Smooth muscle cell (in vitro differentiated cells): ENCODE measurements at regions not wholly inside any gene's neighbourhood (a gene's known extent, or its start where the extent isn't known, plus 50 kb on each side); places are given as distances from the start of the nearest gene placed in this dataset.

Source experiments
- DNase-seq: peaks from one replicate; lab custom pipeline; 2025; ENCODE audit not compliant: unreplicated experiment; lab: John Stamatoyannopoulos, UW
- H2AFZ ChIP-seq: fragments of 200-600 bp; sonication (generic); 2 replicates; pipeline ENCODE4 v1.6.0; 2016; ENCODE audit warnings: antibody characterized with exemption, low read depth, mild to moderate bottlenecking
- H3F3A ChIP-seq: fragments of 200-600 bp; sonication (generic); 2 replicates; pipeline ENCODE4 v1.6.0; 2017; ENCODE audit warnings: antibody characterized with exemption, low read depth
- H3K27ac ChIP-seq: fragments of 200-600 bp; sonication (generic); 2 replicates; pipeline ENCODE4 v1.5.1; 2016; ENCODE audit warnings: low read depth, mild to moderate bottlenecking
- H3K27me3 ChIP-seq: fragments of 200-600 bp; sonication (generic); 2 replicates; pipeline ENCODE4 v1.6.1; 2016; ENCODE audit warnings: low read depth, mild to moderate bottlenecking
- H3K36me3 ChIP-seq: fragments of 200-600 bp; sonication (generic); 2 replicates; pipeline ENCODE4 v1.5.1; 2016; ENCODE audit warnings: low read depth
- H3K4me1 ChIP-seq: fragments of 200-600 bp; sonication (generic); 2 replicates; pipeline ENCODE4 v1.5.1; 2016; ENCODE audit warnings: low read depth
- H3K4me2 ChIP-seq: fragments of 200-600 bp; sonication (generic); 2 replicates; pipeline ENCODE4 v1.6.0; 2016; ENCODE audit warnings: mild to moderate bottlenecking
- H3K4me3 ChIP-seq: fragments of 200-600 bp; sonication (generic); 2 replicates; pipeline ENCODE4 v1.5.1; 2016; ENCODE audit warnings: mild to moderate bottlenecking
- H3K79me2 ChIP-seq: fragments of 200-600 bp; sonication (generic); 2 replicates; pipeline ENCODE4 v1.6.0; 2016; ENCODE audit warnings: low read depth, mild to moderate bottlenecking
- H3K9ac ChIP-seq: fragments of 200-600 bp; sonication (generic); 2 replicates; pipeline ENCODE4 v1.6.0; 2016; ENCODE audit warnings: low read depth
- H3K9me3 ChIP-seq: fragments of 200-600 bp; sonication (generic); replicated peaks from 2 replicates; pipeline ENCODE4 v1.5.1; 2016; ENCODE audit warnings: low read depth
- H4K20me1 ChIP-seq: fragments of 200-600 bp; sonication (generic); 2 replicates; pipeline ENCODE4 v1.6.0; 2016; ENCODE audit warnings: low read depth
- CTCF ChIP-seq: fragments of 200-600 bp; sonication (generic); IDR thresholded peaks from 2 replicates; pipeline ENCODE4 v1.5.1; 2017; ENCODE audit warnings: borderline replicate concordance, mild to moderate bottlenecking, antibody characterized with exemption; ENCODE audit not compliant: insufficient read depth, poor library complexity, severe bottlenecking
- WGBS: methylation state at CpG from one replicate; pipeline ENCODE4 v1.1.7; 2016; ENCODE audit warnings: low lambda C conversion rate; 5-methylcytosine and 5-hydroxymethylcytosine counted together

- Histone ChIP-seq H3K79me2 (no peaks in the 10 kb centered on the region), H3F3A (peaks cover 3% of the 10 kb centered on the region), H3K4me1 (no peaks in the 10 kb centered on the region), H3K27ac (no peak overlapping the region), H3K27me3 (peaks cover 3% of the 10 kb centered on the region), H3K9ac (no peak overlapping the region), H3K4me3 (no peak overlapping the region), H4K20me1 (no peaks in the 10 kb centered on the region), H3K9me3 (no peaks in the 10 kb centered on the region), H2AFZ (no peak overlapping the region), H3K4me2 (no peak overlapping the region), H3K36me3 (no peaks in the 10 kb centered on the region)
- DNase-seq: no peak
- no peak for TF ChIP-seq CTCF
- 38% methylated on average over 7 of the region's 7 CpGs for WGBS
Observed at GRCh38 chr3:8371960-8372463, 129.6 kb upstream of the LMCD1 start.

GRCh38 chr3:8380904-8381704 is 120.5 kb upstream of the LMCD1 start:
- Histone ChIP-seq H3K4me3 (no peak overlapping the region), H3K4me2 (no peak overlapping the region), H3K36me3 (no peaks in the 10 kb centered on the region), H3K27ac (no peak overlapping the region), H3K79me2 (no peaks in the 10 kb centered on the region), H3F3A (no peaks in the 10 kb centered on the region), H3K4me1 (no peaks in the 10 kb centered on the region), H3K9me3 (no peaks in the 10 kb centered on the region), H2AFZ (no peak overlapping the region), H3K9ac (no peak overlapping the region), H4K20me1 (no peaks in the 10 kb centered on the region), H3K27me3 (no peaks in the 10 kb centered on the region)
- DNase-seq: no peak
- 81% methylated on average over 5 of the region's 5 CpGs for WGBS
- TF ChIP-seq CTCF: no peak

GRCh38 chr3:8385848-8386620 is 115.6 kb upstream of the LMCD1 start:
- Histone ChIP-seq H3K4me2 (no peak overlapping the region), H3K4me3 (no peak overlapping the region), H2AFZ (no peak overlapping the region), H3K27ac (no peak overlapping the region), H3K27me3 (no peaks in the 10 kb centered on the region), H3F3A (no peaks in the 10 kb centered on the region), H3K36me3 (no peaks in the 10 kb centered on the region), H3K4me1 (no peaks in the 10 kb centered on the region), H4K20me1 (no peaks in the 10 kb centered on the region), H3K9me3 (no peaks in the 10 kb centered on the region), H3K9ac (no peak overlapping the region), H3K79me2 (no peaks in the 10 kb centered on the region)
- TF ChIP-seq CTCF: no peak
- DNase-seq: no peak
- 99% methylated on average over 4 of the region's 4 CpGs for WGBS
